HepG2 (cell line): ENCODE measurements at regions not wholly inside any gene's neighbourhood (a gene's known extent, or its start where the extent isn't known, plus 50 kb on each side); places are given as distances from the start of the nearest gene placed in this dataset.

Source experiments
- CHCHD3 ChIP-seq: sonication (generic); formaldehyde crosslinking; IDR thresholded peaks from 2 replicates; pipeline ENCODE4 v1.8.0; 2022; ENCODE audit warnings: mild to moderate bottlenecking, missing genetic modification reagents, moderate library complexity
- EHMT2 ChIP-seq: fragments of 200-600 bp; sonication (generic); IDR thresholded peaks from 2 replicates; pipeline ENCODE4 v1.7.0; 2017; ENCODE audit warnings: antibody characterized with exemption, low read depth, low read length, borderline replicate concordance
- ELF1 ChIP-seq: sonication (generic); formaldehyde crosslinking; IDR thresholded peaks from 2 replicates; pipeline ENCODE4 v1.4.0; 2020; ENCODE audit warnings: missing genetic modification reagents
- ELF3 ChIP-seq: IDR thresholded peaks from 2 replicates; pipeline ENCODE4 v1.6.1; 2016; ENCODE audit warnings: missing genetic modification reagents, missing compliant biosample characterization
- FOSL2 ChIP-seq: sonication (generic); formaldehyde crosslinking; IDR thresholded peaks from 2 replicates; pipeline ENCODE4 v1.4.0; 2020; ENCODE audit warnings: missing genetic modification reagents
- HOXA9 ChIP-seq: sonication (generic); formaldehyde crosslinking; IDR thresholded peaks from 2 replicates; pipeline ENCODE4 v1.8.1; 2022; ENCODE audit warnings: missing genetic modification reagents, mild to moderate bottlenecking, moderate library complexity, borderline replicate concordance
- KLF9 ChIP-seq: IDR thresholded peaks from 2 replicates; pipeline ENCODE4 v1.6.1; 2016; ENCODE audit warnings: low read depth
- MBNL3 ChIP-seq: fragments of 250-450 bp; sonication (Bioruptor Pico); conservative IDR thresholded peaks from 2 replicates; pipeline ENCODE4 v1.8.0; 2022; ENCODE audit warnings: mild to moderate bottlenecking, inconsistent platforms
- NBN ChIP-seq: fragments of 450-650 bp; conservative IDR thresholded peaks from 2 replicates; pipeline ENCODE4 v1.6.1; 2017
- SP2 ChIP-seq: sonication (generic); formaldehyde crosslinking; IDR thresholded peaks from 2 replicates; pipeline ENCODE4 v1.5.1; 2020; ENCODE audit warnings: mild to moderate bottlenecking, missing genetic modification reagents
- TBX2 ChIP-seq: sonication (generic); formaldehyde crosslinking; IDR thresholded peaks from 2 replicates; pipeline ENCODE4 v1.5.0; 2020; ENCODE audit warnings: missing genetic modification reagents, mild to moderate bottlenecking, borderline replicate concordance
- WIZ ChIP-seq: sonication (generic); formaldehyde crosslinking; IDR thresholded peaks from 2 replicates; pipeline ENCODE4 v1.5.1; 2020; ENCODE audit warnings: mild to moderate bottlenecking, missing genetic modification reagents
- ZFYVE20 ChIP-seq: sonication (generic); formaldehyde crosslinking; IDR thresholded peaks from 2 replicates; pipeline ENCODE4 v1.8.0; 2023; ENCODE audit warnings: low read depth, mild to moderate bottlenecking, moderate library complexity, missing genetic modification reagents, borderline replicate concordance
- ZNF713 ChIP-seq: sonication (generic); formaldehyde crosslinking; IDR thresholded peaks from 2 replicates; pipeline ENCODE4 v1.4.0; 2020; ENCODE audit warnings: mild to moderate bottlenecking, missing genetic modification reagents
- ZNF770 ChIP-seq: sonication (generic); formaldehyde crosslinking; IDR thresholded peaks from 2 replicates; pipeline ENCODE4 v1.5.0; 2020; ENCODE audit warnings: mild to moderate bottlenecking, missing genetic modification reagents
- ZSCAN20 ChIP-seq: sonication (generic); formaldehyde crosslinking; IDR thresholded peaks from 2 replicates; pipeline ENCODE4 v1.4.0; 2020; ENCODE audit warnings: missing genetic modification reagents, mild to moderate bottlenecking, borderline replicate concordance
- TF ChIP-seq, protein P1 (sequence below): sonication (generic); formaldehyde crosslinking; IDR thresholded peaks from 2 replicates; pipeline ENCODE4 v1.4.0; 2020; ENCODE audit warnings: mild to moderate bottlenecking, missing genetic modification reagents, borderline replicate concordance
- TF ChIP-seq, protein P2 (sequence below): sonication (generic); formaldehyde crosslinking; IDR thresholded peaks from 2 replicates; pipeline ENCODE4 v1.8.1; 2023; ENCODE audit warnings: mild to moderate bottlenecking, missing genetic modification reagents, borderline replicate concordance
- TF ChIP-seq, protein P3 (sequence below): sonication (generic); formaldehyde crosslinking; IDR thresholded peaks from 2 replicates; pipeline ENCODE4 v1.5.0; 2020; ENCODE audit warnings: mild to moderate bottlenecking, low read depth, missing genetic modification reagents, borderline replicate concordance
- TF ChIP-seq, protein P4 (sequence below): IDR thresholded peaks from 2 replicates; pipeline ENCODE4 v1.6.1; 2016
- TF ChIP-seq, protein P5 (sequence below): IDR thresholded peaks from 2 replicates; pipeline ENCODE4 v1.6.1; 2016
- TF ChIP-seq, protein P6 (sequence below): sonication (generic); formaldehyde crosslinking; IDR thresholded peaks from 2 replicates; pipeline ENCODE4 v1.5.0; 2020; ENCODE audit warnings: missing genetic modification reagents

DNA sequence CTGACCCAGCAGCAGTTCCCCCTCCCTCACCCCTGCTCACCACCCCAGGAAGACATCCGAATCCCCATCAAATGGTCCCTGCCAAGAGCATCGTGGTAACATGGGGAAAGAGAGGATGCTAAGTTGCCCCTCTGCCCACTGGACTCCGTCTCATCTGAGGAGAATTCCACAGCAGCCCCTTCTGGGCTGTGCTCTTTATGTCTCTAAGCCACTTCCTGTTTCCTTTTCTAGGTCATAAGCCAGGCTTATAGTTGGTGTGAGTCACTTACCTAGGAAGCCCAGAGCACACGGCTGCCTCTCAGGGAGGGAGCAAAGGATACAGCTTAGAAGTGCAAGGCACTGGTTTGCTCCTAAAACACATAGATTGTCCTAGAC lies 76.0 kb downstream of the VCPKMT start (continued):
- no peak for TF ChIP-seq CHCHD3 (CRISPR knock-in tag)
- TF ChIP-seq, protein P1, sequence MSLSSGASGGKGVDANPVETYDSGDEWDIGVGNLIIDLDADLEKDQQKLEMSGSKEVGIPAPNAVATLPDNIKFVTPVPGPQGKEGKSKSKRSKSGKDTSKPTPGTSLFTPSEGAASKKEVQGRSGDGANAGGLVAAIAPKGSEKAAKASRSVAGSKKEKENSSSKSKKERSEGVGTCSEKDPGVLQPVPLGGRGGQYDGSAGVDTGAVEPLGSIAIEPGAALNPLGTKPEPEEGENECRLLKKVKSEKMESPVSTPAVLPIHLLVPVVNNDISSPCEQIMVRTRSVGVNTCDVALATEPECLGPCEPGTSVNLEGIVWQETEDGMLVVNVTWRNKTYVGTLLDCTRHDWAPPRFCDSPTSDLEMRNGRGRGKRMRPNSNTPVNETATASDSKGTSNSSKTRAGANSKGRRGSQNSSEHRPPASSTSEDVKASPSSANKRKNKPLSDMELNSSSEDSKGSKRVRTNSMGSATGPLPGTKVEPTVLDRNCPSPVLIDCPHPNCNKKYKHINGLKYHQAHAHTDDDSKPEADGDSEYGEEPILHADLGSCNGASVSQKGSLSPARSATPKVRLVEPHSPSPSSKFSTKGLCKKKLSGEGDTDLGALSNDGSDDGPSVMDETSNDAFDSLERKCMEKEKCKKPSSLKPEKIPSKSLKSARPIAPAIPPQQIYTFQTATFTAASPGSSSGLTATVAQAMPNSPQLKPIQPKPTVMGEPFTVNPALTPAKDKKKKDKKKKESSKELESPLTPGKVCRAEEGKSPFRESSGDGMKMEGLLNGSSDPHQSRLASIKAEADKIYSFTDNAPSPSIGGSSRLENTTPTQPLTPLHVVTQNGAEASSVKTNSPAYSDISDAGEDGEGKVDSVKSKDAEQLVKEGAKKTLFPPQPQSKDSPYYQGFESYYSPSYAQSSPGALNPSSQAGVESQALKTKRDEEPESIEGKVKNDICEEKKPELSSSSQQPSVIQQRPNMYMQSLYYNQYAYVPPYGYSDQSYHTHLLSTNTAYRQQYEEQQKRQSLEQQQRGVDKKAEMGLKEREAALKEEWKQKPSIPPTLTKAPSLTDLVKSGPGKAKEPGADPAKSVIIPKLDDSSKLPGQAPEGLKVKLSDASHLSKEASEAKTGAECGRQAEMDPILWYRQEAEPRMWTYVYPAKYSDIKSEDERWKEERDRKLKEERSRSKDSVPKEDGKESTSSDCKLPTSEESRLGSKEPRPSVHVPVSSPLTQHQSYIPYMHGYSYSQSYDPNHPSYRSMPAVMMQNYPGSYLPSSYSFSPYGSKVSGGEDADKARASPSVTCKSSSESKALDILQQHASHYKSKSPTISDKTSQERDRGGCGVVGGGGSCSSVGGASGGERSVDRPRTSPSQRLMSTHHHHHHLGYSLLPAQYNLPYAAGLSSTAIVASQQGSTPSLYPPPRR = no peak
- TF ChIP-seq, protein P2, sequence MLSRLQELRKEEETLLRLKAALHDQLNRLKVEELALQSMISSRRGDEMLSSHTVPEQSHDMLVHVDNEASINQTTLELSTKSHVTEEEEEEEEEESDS = no peak
- no peak for TF ChIP-seq MBNL3 (CRISPR knock-in tag)
- TF ChIP-seq, protein P3, sequence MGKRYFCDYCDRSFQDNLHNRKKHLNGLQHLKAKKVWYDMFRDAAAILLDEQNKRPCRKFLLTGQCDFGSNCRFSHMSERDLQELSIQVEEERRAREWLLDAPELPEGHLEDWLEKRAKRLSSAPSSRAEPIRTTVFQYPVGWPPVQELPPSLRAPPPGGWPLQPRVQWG (CRISPR knock-in tag) = no peak
- TF ChIP-seq, protein P4, sequence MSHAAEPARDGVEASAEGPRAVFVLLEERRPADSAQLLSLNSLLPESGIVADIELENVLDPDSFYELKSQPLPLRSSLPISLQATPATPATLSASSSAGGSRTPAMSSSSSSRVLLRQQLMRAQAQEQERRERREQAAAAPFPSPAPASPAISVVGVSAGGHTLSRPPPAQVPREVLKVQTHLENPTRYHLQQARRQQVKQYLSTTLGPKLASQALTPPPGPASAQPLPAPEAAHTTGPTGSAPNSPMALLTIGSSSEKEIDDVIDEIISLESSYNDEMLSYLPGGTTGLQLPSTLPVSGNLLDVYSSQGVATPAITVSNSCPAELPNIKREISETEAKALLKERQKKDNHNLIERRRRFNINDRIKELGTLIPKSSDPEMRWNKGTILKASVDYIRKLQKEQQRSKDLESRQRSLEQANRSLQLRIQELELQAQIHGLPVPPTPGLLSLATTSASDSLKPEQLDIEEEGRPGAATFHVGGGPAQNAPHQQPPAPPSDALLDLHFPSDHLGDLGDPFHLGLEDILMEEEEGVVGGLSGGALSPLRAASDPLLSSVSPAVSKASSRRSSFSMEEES (CRISPR knock-in tag) = no peak
- no peak for TF ChIP-seq TBX2
- TF ChIP-seq NBN = no peak
- TF ChIP-seq ELF3 = peak; percentile 37; the same call in 1 of the 2 replicates
- no peak for TF ChIP-seq EHMT2
- TF ChIP-seq KLF9 = no peak
- no peak for TF ChIP-seq ZNF713 (CRISPR knock-in tag)
- no peak for TF ChIP-seq ZNF770
- TF ChIP-seq, protein P5, sequence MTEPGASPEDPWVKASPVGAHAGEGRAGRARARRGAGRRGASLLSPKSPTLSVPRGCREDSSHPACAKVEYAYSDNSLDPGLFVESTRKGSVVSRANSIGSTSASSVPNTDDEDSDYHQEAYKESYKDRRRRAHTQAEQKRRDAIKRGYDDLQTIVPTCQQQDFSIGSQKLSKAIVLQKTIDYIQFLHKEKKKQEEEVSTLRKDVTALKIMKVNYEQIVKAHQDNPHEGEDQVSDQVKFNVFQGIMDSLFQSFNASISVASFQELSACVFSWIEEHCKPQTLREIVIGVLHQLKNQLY (CRISPR knock-in tag) = no peak
- no peak for TF ChIP-seq SP2 (CRISPR knock-in tag)
- no peak for TF ChIP-seq ZFYVE20 (CRISPR knock-in tag)
- peak; percentile 60 for TF ChIP-seq ELF1 (CRISPR knock-in tag)
- TF ChIP-seq WIZ (CRISPR knock-in tag) = no peak
- TF ChIP-seq HOXA9 = no peak
- TF ChIP-seq, protein P6, sequence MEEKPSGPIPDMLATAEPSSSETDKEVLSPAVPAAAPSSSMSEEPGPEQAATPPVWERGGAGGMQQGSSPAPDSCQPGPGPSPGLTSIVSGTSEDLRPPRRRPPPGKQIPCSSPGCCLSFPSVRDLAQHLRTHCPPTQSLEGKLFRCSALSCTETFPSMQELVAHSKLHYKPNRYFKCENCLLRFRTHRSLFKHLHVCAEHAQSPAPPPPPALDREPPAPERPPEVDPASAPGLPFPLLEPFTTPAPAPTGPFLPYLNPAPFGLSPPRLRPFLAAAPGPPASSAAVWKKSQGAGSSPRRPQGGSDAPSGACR (CRISPR knock-in tag) = no peak
- peak; percentile 57 for TF ChIP-seq FOSL2 (CRISPR knock-in tag)
- no peak for TF ChIP-seq ZSCAN20 (CRISPR knock-in tag)
